SK-N-SH (cell line): ENCODE measurements at regions not wholly inside any gene's neighbourhood (a gene's known extent, or its start where the extent isn't known, plus 50 kb on each side); places are given as distances from the start of the nearest gene placed in this dataset.

Experiments used
- CTCF ChIP-seq: fragments of 200-600 bp; sonication (generic); IDR thresholded peaks from 2 replicates; pipeline ENCODE4 v1.6.1; 2017; ENCODE audit warnings: antibody characterized with exemption, mild to moderate bottlenecking, moderate library complexity
- MXI1 ChIP-seq: IDR thresholded peaks from 2 replicates; pipeline ENCODE4 v1.6.1; 2012; ENCODE audit warnings: mild to moderate bottlenecking, low read depth, low read length, improper control_type of control experiment

GRCh38 chr7:22932896-22933295, 81.0 kb downstream of the HYCC1 start:
- TF ChIP-seq CTCF (no peak), MXI1 (no peak)
